IPS-20b (cell line): ENCODE measurements at regions not wholly inside any gene's neighbourhood (a gene's known extent, or its start where the extent isn't known, plus 50 kb on each side); places are given as distances from the start of the nearest gene placed in this dataset.

ENCODE experiments used
- H3K27ac ChIP-seq: one replicate; pipeline ENCODE4 v1.5.1; 2013; ENCODE audit warnings: low read length
- H3K27me3 ChIP-seq: 2 replicates; pipeline ENCODE4 v1.6.1; 2013; ENCODE audit warnings: mild to moderate bottlenecking, low read length, inconsistent platforms; ENCODE audit not compliant: insufficient read depth
- H3K36me3 ChIP-seq: 2 replicates; pipeline ENCODE4 v1.6.1; 2013; ENCODE audit warnings: low read depth, mild to moderate bottlenecking, inconsistent platforms, low read length, moderate library complexity; ENCODE audit not compliant: insufficient read depth
- H3K4me1 ChIP-seq: 2 replicates; pipeline ENCODE4 v1.6.1; 2013; ENCODE audit warnings: mild to moderate bottlenecking, control low read depth, inconsistent platforms, low read length, moderate library complexity; ENCODE audit not compliant: insufficient read depth
- H3K4me3 ChIP-seq: 2 replicates; pipeline ENCODE4 v1.5.1; 2013; ENCODE audit warnings: mild to moderate bottlenecking, low read length, inconsistent platforms
- H3K9ac ChIP-seq: 2 replicates; pipeline ENCODE4 v1.6.1; 2013; ENCODE audit warnings: low read depth, mild to moderate bottlenecking, inconsistent platforms, low read length, moderate library complexity
- H3K9me3 ChIP-seq: 2 replicates; pipeline ENCODE4 v1.6.1; 2013; ENCODE audit warnings: mild to moderate bottlenecking, low read depth, low read length, inconsistent platforms; ENCODE audit not compliant: insufficient read depth

- no peak overlapping the region for H3K4me3 ChIP-seq
- no peaks in the 10 kb centered on the region for H3K27me3 ChIP-seq
- H3K36me3 ChIP-seq: no peaks in the 10 kb centered on the region
- H3K9me3 ChIP-seq: no peaks in the 10 kb centered on the region
- H3K4me1 ChIP-seq: no peaks in the 10 kb centered on the region; the same call in 1 of the 2 replicates
- no peak overlapping the region for H3K27ac ChIP-seq
- no peak overlapping the region for H3K9ac ChIP-seq
These were observed 800.5 kb upstream of the KCND2 start for GRCh38 chr7:119472408-119473038.

- H3K36me3 ChIP-seq: no peaks in the 10 kb centered on the region
- H3K9me3 ChIP-seq: 0 out of 2 replicates have a peak, but pooled peaks cover 4% of the 10 kb centered on the region
- H3K4me1 ChIP-seq: peaks cover 4% of the 10 kb centered on the region; the same call in 1 of the 2 replicates
- H3K27ac ChIP-seq: no peak overlapping the region
- H3K27me3 ChIP-seq: no peaks in the 10 kb centered on the region
- H3K4me3 ChIP-seq: no peak overlapping the region
- H3K9ac ChIP-seq: no peak overlapping the region
These were observed 790.8 kb upstream of the KCND2 start for GRCh38 chr7:119482209-119482608.

GRCh38 chr7:119482671-119483070, 790.3 kb upstream of the KCND2 start:
- Histone ChIP-seq H3K27me3 (no peaks in the 10 kb centered on the region), H3K9ac (no peak overlapping the region), H3K4me3 (no peak overlapping the region), H3K27ac (no peak overlapping the region), H3K9me3 (0 out of 2 replicates have a peak, but pooled peaks cover 4% of the 10 kb centered on the region), H3K4me1 (peaks cover 4% of the 10 kb centered on the region; the same call in 1 of the 2 replicates), H3K36me3 (no peaks in the 10 kb centered on the region)

GRCh38 chr7:119483364-119483763, 789.6 kb upstream of the KCND2 start:
- no peak overlapping the region for H3K4me3 ChIP-seq
- H3K27me3 ChIP-seq: no peaks in the 10 kb centered on the region
- H3K9me3 ChIP-seq: 0 out of 2 replicates have a peak, but pooled peaks cover 4% of the 10 kb centered on the region
- no peaks in the 10 kb centered on the region for H3K36me3 ChIP-seq
- no peak overlapping the region for H3K9ac ChIP-seq
- H3K4me1 ChIP-seq: peaks cover 4% of the 10 kb centered on the region; the same call in 1 of the 2 replicates
- H3K27ac ChIP-seq: no peak overlapping the region

- no peak overlapping the region for H3K9ac ChIP-seq
These were observed 758.6 kb upstream of the KCND2 start for GRCh38 chr7:119514326-119514725.

GRCh38 chr7:119515214-119515613, 757.8 kb upstream of the KCND2 start:
- Histone ChIP-seq H3K9ac (no peak overlapping the region), H3K9me3 (no peaks in the 10 kb centered on the region), H3K27me3 (no peaks in the 10 kb centered on the region), H3K36me3 (no peaks in the 10 kb centered on the region), H3K4me3 (no peak overlapping the region), H3K4me1 (no peaks in the 10 kb centered on the region), H3K27ac (no peak overlapping the region)

More at GRCh38 chr7:119514326-119514725, 758.6 kb upstream of the KCND2 start:
- Histone ChIP-seq H3K9me3 (no peaks in the 10 kb centered on the region), H3K4me3 (no peak overlapping the region), H3K36me3 (no peaks in the 10 kb centered on the region), H3K27me3 (no peaks in the 10 kb centered on the region), H3K4me1 (no peaks in the 10 kb centered on the region), H3K27ac (no peak overlapping the region)

GRCh38 chr7:119515962-119516361, 757.0 kb upstream of the KCND2 start:
- Histone ChIP-seq H3K4me3 (no peak overlapping the region), H3K9ac (no peak overlapping the region), H3K27me3 (no peaks in the 10 kb centered on the region), H3K27ac (no peak overlapping the region), H3K36me3 (no peaks in the 10 kb centered on the region), H3K9me3 (no peaks in the 10 kb centered on the region), H3K4me1 (no peaks in the 10 kb centered on the region)

- H3K4me3 ChIP-seq: no peak overlapping the region
- no peaks in the 10 kb centered on the region for H3K36me3 ChIP-seq
- H3K9me3 ChIP-seq: no peaks in the 10 kb centered on the region
- H3K4me1 ChIP-seq: no peaks in the 10 kb centered on the region
- no peaks in the 10 kb centered on the region for H3K27me3 ChIP-seq
- no peak overlapping the region for H3K9ac ChIP-seq
- H3K27ac ChIP-seq: no peak overlapping the region
These were observed 750.7 kb upstream of the KCND2 start for GRCh38 chr7:119522263-119522662.

GRCh38 chr7:119522698-119523097, 750.3 kb upstream of the KCND2 start:
- H3K4me1 ChIP-seq: no peaks in the 10 kb centered on the region

GRCh38 chr7:119545118-119545517, 727.9 kb upstream of the KCND2 start:
- Histone ChIP-seq H3K36me3 (no peaks in the 10 kb centered on the region), H3K27me3 (no peaks in the 10 kb centered on the region), H3K27ac (no peak overlapping the region), H3K4me3 (no peak overlapping the region), H3K9ac (no peak overlapping the region), H3K4me1 (no peaks in the 10 kb centered on the region), H3K9me3 (no peaks in the 10 kb centered on the region)

More at GRCh38 chr7:119522698-119523097, 750.3 kb upstream of the KCND2 start:
- H3K4me3 ChIP-seq: no peak overlapping the region
- H3K9me3 ChIP-seq: no peaks in the 10 kb centered on the region
- H3K36me3 ChIP-seq: no peaks in the 10 kb centered on the region
- no peak overlapping the region for H3K9ac ChIP-seq
- H3K27ac ChIP-seq: no peak overlapping the region
- H3K27me3 ChIP-seq: no peaks in the 10 kb centered on the region

GRCh38 chr7:119555788-119556187, 717.2 kb upstream of the KCND2 start:
- H3K9ac ChIP-seq: no peak overlapping the region
- H3K4me3 ChIP-seq: no peak overlapping the region
- H3K4me1 ChIP-seq: no peaks in the 10 kb centered on the region
- no peaks in the 10 kb centered on the region for H3K9me3 ChIP-seq
- H3K27ac ChIP-seq: no peak overlapping the region
- H3K27me3 ChIP-seq: no peaks in the 10 kb centered on the region
- no peaks in the 10 kb centered on the region for H3K36me3 ChIP-seq

- H3K4me1 ChIP-seq: no peaks in the 10 kb centered on the region
- H3K36me3 ChIP-seq: no peaks in the 10 kb centered on the region
- no peaks in the 10 kb centered on the region for H3K9me3 ChIP-seq
- no peak overlapping the region for H3K27ac ChIP-seq
- H3K4me3 ChIP-seq: no peak overlapping the region
- no peak overlapping the region for H3K9ac ChIP-seq
- H3K27me3 ChIP-seq: no peaks in the 10 kb centered on the region
These were observed 716.5 kb upstream of the KCND2 start for GRCh38 chr7:119556436-119556835.
